Hepatocyte (in vitro differentiated cells): ENCODE measurements at regions not wholly inside any gene's neighbourhood (a gene's known extent, or its start where the extent isn't known, plus 50 kb on each side); places are given as distances from the start of the nearest gene placed in this dataset.

ENCODE experiments used
- DNase-seq: peaks from one replicate; pipeline ENCODE4 v3.0.0-alpha.2; 2016; ENCODE audit warnings: low spot score
- H2AFZ ChIP-seq: fragments of 200-600 bp; sonication (generic); 2 replicates; pipeline ENCODE4 v1.6.0; 2016; ENCODE audit warnings: antibody characterized with exemption, mild to moderate bottlenecking
- H3K27ac ChIP-seq: fragments of 200-600 bp; sonication (generic); 2 replicates; pipeline ENCODE4 v1.5.1; 2016; ENCODE audit warnings: mild to moderate bottlenecking
- H3K27me3 ChIP-seq: fragments of 200-600 bp; sonication (generic); 2 replicates; pipeline ENCODE4 v1.6.1; 2016
- H3K36me3 ChIP-seq: fragments of 200-600 bp; sonication (generic); replicated peaks from 2 replicates; pipeline ENCODE4 v1.5.1; 2016; ENCODE audit warnings: low read depth; ENCODE audit not compliant: insufficient read depth
- H3K4me1 ChIP-seq: fragments of 200-600 bp; sonication (generic); 2 replicates; pipeline ENCODE4 v1.5.1; 2016; ENCODE audit warnings: mild to moderate bottlenecking, moderate library complexity; ENCODE audit not compliant: insufficient read depth
- H3K4me2 ChIP-seq: fragments of 200-600 bp; sonication (generic); 2 replicates; pipeline ENCODE4 v1.6.0; 2016
- H3K4me3 ChIP-seq: fragments of 200-600 bp; sonication (generic); 2 replicates; pipeline ENCODE4 v1.5.1; 2016; ENCODE audit warnings: mild to moderate bottlenecking
- H3K79me2 ChIP-seq: fragments of 200-600 bp; sonication (generic); 2 replicates; pipeline ENCODE4 v1.6.0; 2017; ENCODE audit warnings: mild to moderate bottlenecking
- H3K9me2 ChIP-seq: fragments of 200-600 bp; sonication (generic); replicated peaks from 2 replicates; pipeline ENCODE4 v1.6.0; 2017; ENCODE audit warnings: mild to moderate bottlenecking; ENCODE audit not compliant: insufficient read depth
- H3K9me3 ChIP-seq: fragments of 200-600 bp; sonication (generic); 2 replicates; pipeline ENCODE4 v1.5.1; 2016; ENCODE audit warnings: low read depth, mild to moderate bottlenecking
- H4K20me1 ChIP-seq: fragments of 200-600 bp; sonication (generic); 2 replicates; pipeline ENCODE4 v1.6.0; 2016; ENCODE audit warnings: mild to moderate bottlenecking; ENCODE audit not compliant: insufficient read depth, poor library complexity, severe bottlenecking
- CTCF ChIP-seq: fragments of 200-600 bp; sonication (generic); IDR thresholded peaks from 2 replicates; pipeline ENCODE4 v1.5.1; 2016; ENCODE audit warnings: antibody characterized with exemption, mild to moderate bottlenecking; ENCODE audit not compliant: poor library complexity
- EZH2 ChIP-seq: fragments of 200-600 bp; sonication (generic); IDR thresholded peaks from 2 replicates; pipeline ENCODE4 v1.6.1; 2016; ENCODE audit warnings: antibody characterized with exemption, mild to moderate bottlenecking, borderline replicate concordance
- EZH2phosphoT487 ChIP-seq: fragments of 200-600 bp; sonication (generic); IDR thresholded peaks from one replicate; pipeline ENCODE4 v1.6.1; 2018; ENCODE audit warnings: antibody characterized with exemption, mild to moderate bottlenecking, low read depth, moderate library complexity; ENCODE audit not compliant: unreplicated experiment, severe bottlenecking
- WGBS: methylation state at CpG from one replicate; pipeline ENCODE4 v1.1.6; 2016; ENCODE audit warnings: low lambda C conversion rate; ENCODE audit errors: missing lambda C conversion rate; 5-methylcytosine and 5-hydroxymethylcytosine counted together

GRCh38 chr4:167383291-167383690, 149.0 kb upstream of the SPOCK3 start:
- no peaks in the 10 kb centered on the region for H4K20me1 ChIP-seq

GRCh38 chr4:167397586-167397985, 163.3 kb upstream of the SPOCK3 start:
- no peak for DNase-seq
- H3K27me3 ChIP-seq, result no peaks in the 10 kb centered on the region
- no peaks in the 10 kb centered on the region for H3K4me1 ChIP-seq
- no peak overlapping the region for H3K4me3 ChIP-seq
- no peaks in the 10 kb centered on the region for H4K20me1 ChIP-seq
- no peaks in the 10 kb centered on the region for H3K36me3 ChIP-seq
- no peaks in the 10 kb centered on the region for H3K79me2 ChIP-seq
- no peak for TF ChIP-seq CTCF
- no peak for TF ChIP-seq EZH2
- no peak for TF ChIP-seq EZH2phosphoT487
- H3K9me3 ChIP-seq, result no peaks in the 10 kb centered on the region
- 59% methylated on average over 3 of the region's 3 CpGs for WGBS
- H3K4me2 ChIP-seq, result no peak overlapping the region
- no peak overlapping the region for H2AFZ ChIP-seq
- H3K9me2 ChIP-seq, result no peaks in the 10 kb centered on the region
- no peak overlapping the region for H3K27ac ChIP-seq

More at GRCh38 chr4:167383291-167383690, 149.0 kb upstream of the SPOCK3 start:
- H3K9me3 ChIP-seq, result no peaks in the 10 kb centered on the region
- DNase-seq, result no peak
- TF ChIP-seq EZH2 (no peak), CTCF (no peak), EZH2phosphoT487 (no peak)
- no peaks in the 10 kb centered on the region for H3K9me2 ChIP-seq
- no peak overlapping the region for H3K27ac ChIP-seq
- no peaks in the 10 kb centered on the region for H3K4me1 ChIP-seq
- H3K27me3 ChIP-seq, result no peaks in the 10 kb centered on the region
- H3K79me2 ChIP-seq, result no peaks in the 10 kb centered on the region
- 47% methylated on average over 2 of the region's 2 CpGs for WGBS
- H3K36me3 ChIP-seq, result no peaks in the 10 kb centered on the region
- no peak overlapping the region for H2AFZ ChIP-seq
- H3K4me3 ChIP-seq, result no peak overlapping the region
- H3K4me2 ChIP-seq, result no peak overlapping the region

GRCh38 chr4:167399201-167399600, 164.9 kb upstream of the SPOCK3 start:
- no peaks in the 10 kb centered on the region for H3K27me3 ChIP-seq
- H3K27ac ChIP-seq, result no peak overlapping the region
- no peaks in the 10 kb centered on the region for H3K36me3 ChIP-seq
- no peaks in the 10 kb centered on the region for H3K79me2 ChIP-seq
- no peaks in the 10 kb centered on the region for H3K9me3 ChIP-seq
- TF ChIP-seq EZH2, result no peak
- TF ChIP-seq CTCF, result no peak
- no peak for TF ChIP-seq EZH2phosphoT487
- no peak overlapping the region for H3K4me3 ChIP-seq
- no peak for DNase-seq
- no peaks in the 10 kb centered on the region for H3K9me2 ChIP-seq
- no peak overlapping the region for H2AFZ ChIP-seq
- no peaks in the 10 kb centered on the region for H3K4me1 ChIP-seq
- no peaks in the 10 kb centered on the region for H4K20me1 ChIP-seq
- WGBS, result 89% methylated on average over 1 of the region's 1 CpG
- no peak overlapping the region for H3K4me2 ChIP-seq

GRCh38 chr4:167406181-167406580, 171.9 kb upstream of the SPOCK3 start:
- no peaks in the 10 kb centered on the region for H3K9me2 ChIP-seq

More at GRCh38 chr4:167406181-167406580, 171.9 kb upstream of the SPOCK3 start:
- Histone ChIP-seq H3K4me2 (no peak overlapping the region), H4K20me1 (no peaks in the 10 kb centered on the region), H3K27me3 (no peaks in the 10 kb centered on the region), H3K4me3 (no peak overlapping the region), H3K4me1 (no peaks in the 10 kb centered on the region), H3K36me3 (no peaks in the 10 kb centered on the region), H3K9me3 (no peaks in the 10 kb centered on the region), H3K79me2 (no peaks in the 10 kb centered on the region), H3K27ac (no peak overlapping the region), H2AFZ (no peak overlapping the region)
- 100% methylated on average over 1 of the region's 1 CpG for WGBS
- no peak for DNase-seq
- TF ChIP-seq CTCF, result no peak
- no peak for TF ChIP-seq EZH2
- no peak for TF ChIP-seq EZH2phosphoT487
